Neural progenitor cell (in vitro differentiated cells): ENCODE measurements at regions not wholly inside any gene's neighbourhood (a gene's known extent, or its start where the extent isn't known, plus 50 kb on each side); places are given as distances from the start of the nearest gene placed in this dataset.

ENCODE experiments used
- DNase-seq: peaks from one replicate; pipeline ENCODE4 v3.0.0-alpha.2; 2016; ENCODE audit warnings: low spot score
- H2AFZ ChIP-seq: fragments of 200-600 bp; sonication (generic); replicated peaks from 2 replicates; pipeline ENCODE4 v1.6.1; 2016; ENCODE audit warnings: antibody characterized with exemption
- H3F3A ChIP-seq: fragments of 200-600 bp; sonication (generic); 2 replicates; pipeline ENCODE4 v1.6.1; 2016; ENCODE audit warnings: antibody characterized with exemption, low read depth
- H3K27ac ChIP-seq: fragments of 200-600 bp; sonication (generic); 2 replicates; pipeline ENCODE4 v1.5.1; 2016; ENCODE audit warnings: mild to moderate bottlenecking
- H3K27me3 ChIP-seq: fragments of 200-600 bp; sonication (generic); 2 replicates; pipeline ENCODE4 v1.6.1; 2016; ENCODE audit warnings: mild to moderate bottlenecking, moderate library complexity
- H3K36me3 ChIP-seq: fragments of 200-600 bp; sonication (generic); 2 replicates; pipeline ENCODE4 v1.5.1; 2016
- H3K4me1 ChIP-seq: fragments of 200-600 bp; sonication (generic); 2 replicates; pipeline ENCODE4 v1.6.1; 2016; ENCODE audit warnings: mixed run types
- H3K4me2 ChIP-seq: fragments of 200-600 bp; sonication (generic); 2 replicates; pipeline ENCODE4 v1.6.1; 2016
- H3K4me3 ChIP-seq: fragments of 200-600 bp; sonication (generic); 2 replicates; pipeline ENCODE4 v1.5.1; 2016
- H3K79me2 ChIP-seq: fragments of 200-600 bp; sonication (generic); 2 replicates; pipeline ENCODE4 v1.6.1; 2016; ENCODE audit warnings: low read depth
- H3K9ac ChIP-seq: fragments of 200-600 bp; sonication (generic); 2 replicates; pipeline ENCODE4 v1.6.1; 2016
- H3K9me3 ChIP-seq: fragments of 200-600 bp; sonication (generic); 2 replicates; pipeline ENCODE4 v1.5.1; 2016; ENCODE audit warnings: low read depth
- H4K20me1 ChIP-seq: fragments of 200-600 bp; sonication (generic); 2 replicates; pipeline ENCODE4 v1.6.1; 2016; ENCODE audit warnings: low read depth
- H3K27ac Mint-ChIP-seq: 3 replicates; pipeline ENCODE4 v1.8.0; 2021; ENCODE audit warnings: mixed read lengths
- H3K27me3 Mint-ChIP-seq: 2 replicates; pipeline ENCODE4 v1.8.0; 2022; ENCODE audit warnings: low read depth, mild to moderate bottlenecking, inconsistent platforms, moderate library complexity, mixed read lengths; ENCODE audit not compliant: insufficient read depth
- H3K36me3 Mint-ChIP-seq: 3 replicates; pipeline ENCODE4 v1.8.0; 2021; ENCODE audit warnings: mixed read lengths
- H3K4me1 Mint-ChIP-seq: 3 replicates; pipeline ENCODE4 v1.8.0; 2021; ENCODE audit warnings: mixed read lengths
- H3K4me3 Mint-ChIP-seq: 3 replicates; pipeline ENCODE4 v1.8.0; 2021; ENCODE audit warnings: mild to moderate bottlenecking, moderate library complexity, mixed read lengths
- H3K9me3 Mint-ChIP-seq: 3 replicates; pipeline ENCODE4 v1.8.0; 2020; ENCODE audit warnings: mixed read lengths
- EZH2 ChIP-seq: fragments of 200-600 bp; sonication (generic); IDR thresholded peaks from 2 replicates; pipeline ENCODE4 v1.6.1; 2017; ENCODE audit warnings: antibody characterized with exemption, mild to moderate bottlenecking, moderate library complexity
- EZH2phosphoT487 ChIP-seq: fragments of 200-600 bp; sonication (generic); IDR thresholded peaks from 2 replicates; pipeline ENCODE4 v1.6.1; 2017; ENCODE audit warnings: antibody characterized with exemption
- TF ChIP-seq, protein P1 (sequence below): fragments of 200-600 bp; sonication (generic); IDR thresholded peaks from 2 replicates; pipeline ENCODE4 v1.5.1; 2017; ENCODE audit warnings: antibody characterized with exemption, mild to moderate bottlenecking

- H3F3A ChIP-seq: no peaks in the 10 kb centered on the region
- no peak for TF ChIP-seq EZH2
- TF ChIP-seq, protein P1, sequence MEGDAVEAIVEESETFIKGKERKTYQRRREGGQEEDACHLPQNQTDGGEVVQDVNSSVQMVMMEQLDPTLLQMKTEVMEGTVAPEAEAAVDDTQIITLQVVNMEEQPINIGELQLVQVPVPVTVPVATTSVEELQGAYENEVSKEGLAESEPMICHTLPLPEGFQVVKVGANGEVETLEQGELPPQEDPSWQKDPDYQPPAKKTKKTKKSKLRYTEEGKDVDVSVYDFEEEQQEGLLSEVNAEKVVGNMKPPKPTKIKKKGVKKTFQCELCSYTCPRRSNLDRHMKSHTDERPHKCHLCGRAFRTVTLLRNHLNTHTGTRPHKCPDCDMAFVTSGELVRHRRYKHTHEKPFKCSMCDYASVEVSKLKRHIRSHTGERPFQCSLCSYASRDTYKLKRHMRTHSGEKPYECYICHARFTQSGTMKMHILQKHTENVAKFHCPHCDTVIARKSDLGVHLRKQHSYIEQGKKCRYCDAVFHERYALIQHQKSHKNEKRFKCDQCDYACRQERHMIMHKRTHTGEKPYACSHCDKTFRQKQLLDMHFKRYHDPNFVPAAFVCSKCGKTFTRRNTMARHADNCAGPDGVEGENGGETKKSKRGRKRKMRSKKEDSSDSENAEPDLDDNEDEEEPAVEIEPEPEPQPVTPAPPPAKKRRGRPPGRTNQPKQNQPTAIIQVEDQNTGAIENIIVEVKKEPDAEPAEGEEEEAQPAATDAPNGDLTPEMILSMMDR: no peak
- no peak for TF ChIP-seq EZH2phosphoT487
- H3K27ac ChIP-seq: no peak overlapping the region
- peaks cover 16% of the 10 kb centered on the region for H3K4me1 Mint-ChIP-seq
- no peaks in the 10 kb centered on the region for H3K4me1 ChIP-seq
- H3K9ac ChIP-seq: no peak overlapping the region
- H3K36me3 ChIP-seq: no peaks in the 10 kb centered on the region
- H3K9me3 ChIP-seq: no peaks in the 10 kb centered on the region
- no peaks in the 10 kb centered on the region for H3K36me3 Mint-ChIP-seq
- H3K27me3 ChIP-seq: no peaks in the 10 kb centered on the region
- H3K27me3 Mint-ChIP-seq: peaks cover 2% of the 10 kb centered on the region
- no peak overlapping the region for H3K27ac Mint-ChIP-seq
- H4K20me1 ChIP-seq: no peaks in the 10 kb centered on the region
- no peak overlapping the region for H3K4me3 Mint-ChIP-seq
- no peaks in the 10 kb centered on the region for H3K9me3 Mint-ChIP-seq
- no peak for DNase-seq
- H3K4me3 ChIP-seq: no peak overlapping the region
- no peaks in the 10 kb centered on the region for H3K79me2 ChIP-seq
- H2AFZ ChIP-seq: no peak overlapping the region
- H3K4me2 ChIP-seq: no peak overlapping the region
These were observed 393.4 kb upstream of the SORCS1 start for GRCh38 chr10:107557916-107558315.

DNA sequence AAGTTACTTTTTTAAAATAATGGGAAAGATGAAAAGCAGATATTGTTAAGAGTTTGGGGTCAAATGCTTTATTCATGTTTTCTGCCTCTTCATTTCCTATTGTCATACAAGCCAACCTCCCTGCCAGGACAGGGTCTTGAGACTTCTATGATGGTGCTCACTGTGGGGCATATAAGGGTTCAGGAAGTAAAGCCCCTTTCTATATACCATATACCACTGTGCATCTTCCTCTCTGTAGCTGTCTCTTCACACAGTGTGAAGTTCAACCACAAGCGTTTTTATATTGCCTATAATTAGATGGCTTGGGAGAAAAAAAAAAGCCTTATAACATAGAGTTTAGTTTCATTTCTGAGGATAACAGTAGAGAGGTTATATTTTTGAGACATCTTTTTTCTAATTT is 389.8 kb upstream of the SORCS1 start:
- no peaks in the 10 kb centered on the region for H3K79me2 ChIP-seq
- no peaks in the 10 kb centered on the region for H3K36me3 ChIP-seq
- H3K4me2 ChIP-seq: no peak overlapping the region
- TF ChIP-seq EZH2phosphoT487 (no peak), EZH2 (no peak)
- TF ChIP-seq, protein P1: no peak
- no peaks in the 10 kb centered on the region for H3K4me1 ChIP-seq
- Mint-ChIP-seq H3K27ac (no peak overlapping the region), H3K36me3 (no peaks in the 10 kb centered on the region), H3K4me1 (peaks cover 16% of the 10 kb centered on the region), H3K27me3 (peaks cover 5% of the 10 kb centered on the region), H3K4me3 (no peak overlapping the region), H3K9me3 (peaks cover 5% of the 10 kb centered on the region)
- H4K20me1 ChIP-seq: no peaks in the 10 kb centered on the region
- H3F3A ChIP-seq: no peaks in the 10 kb centered on the region
- DNase-seq: no peak
- no peaks in the 10 kb centered on the region for H3K27me3 ChIP-seq
- no peaks in the 10 kb centered on the region for H3K9me3 ChIP-seq
- H3K27ac ChIP-seq: no peak overlapping the region
- H3K9ac ChIP-seq: no peak overlapping the region
- no peak overlapping the region for H2AFZ ChIP-seq
- H3K4me3 ChIP-seq: no peak overlapping the region

- Histone ChIP-seq H3K4me1 (peaks cover 5% of the 10 kb centered on the region), H4K20me1 (no peaks in the 10 kb centered on the region), H3K9me3 (no peaks in the 10 kb centered on the region), H3F3A (peaks cover 3% of the 10 kb centered on the region), H2AFZ (no peak overlapping the region), H3K79me2 (no peaks in the 10 kb centered on the region), H3K27ac (no peak overlapping the region), H3K27me3 (no peaks in the 10 kb centered on the region), H3K4me3 (no peak overlapping the region), H3K4me2 (no peak overlapping the region), H3K36me3 (no peaks in the 10 kb centered on the region), H3K9ac (no peak overlapping the region)
- Mint-ChIP-seq H3K4me3 (no peak overlapping the region), H3K27ac (no peak overlapping the region), H3K27me3 (peaks cover 5% of the 10 kb centered on the region), H3K4me1 (peaks cover 17% of the 10 kb centered on the region), H3K9me3 (peaks cover 9% of the 10 kb centered on the region), H3K36me3 (no peaks in the 10 kb centered on the region)
- no peak for DNase-seq
- no peak for TF ChIP-seq EZH2
- TF ChIP-seq, protein P1: no peak
- no peak for TF ChIP-seq EZH2phosphoT487
These were observed 389.0 kb upstream of the SORCS1 start for GRCh38 chr10:107553470-107553869.
